Effector memory CD8-positive, alpha-beta T cell (primary cell): ENCODE measurements at regions not wholly inside any gene's neighbourhood (a gene's known extent, or its start where the extent isn't known, plus 50 kb on each side); places are given as distances from the start of the nearest gene placed in this dataset.

ENCODE experiments used
- ATAC-seq: fragments of 150-1000 bp; cut with Tn5 transposase; replicated peaks from 2 replicates; pipeline ENCODE4 v1.10.0; 2021; ENCODE audit warnings: mild to moderate bottlenecking, moderate library complexity
- DNase-seq, 3 experiments: peaks; one replicate each; pipeline ENCODE4 v3.0.0; 2021
- H3K27ac Mint-ChIP-seq, 2 donors: one replicate each; pipeline ENCODE4 v1.8.0; 2022; ENCODE audit warnings: mild to moderate bottlenecking in 2 of 2, mixed read lengths in 2 of 2, moderate library complexity in 2 of 2
- H3K27me3 Mint-ChIP-seq, 2 donors: one replicate each; pipeline ENCODE4 v1.8.0; 2022; ENCODE audit warnings: mixed read lengths in 2 of 2
- H3K36me3 Mint-ChIP-seq: one replicate; pipeline ENCODE4 v1.8.0; 2022; ENCODE audit warnings: mild to moderate bottlenecking, moderate library complexity, mixed read lengths; ENCODE audit not compliant: insufficient read depth
- H3K4me1 Mint-ChIP-seq, 2 donors: one replicate each; pipeline ENCODE4 v1.8.0; 2022; ENCODE audit warnings: low read depth in 2 of 2, mixed read lengths in 2 of 2
- H3K4me3 Mint-ChIP-seq, 2 donors: one replicate each; pipeline ENCODE4 v1.8.0; 2022; ENCODE audit warnings: mild to moderate bottlenecking in 2 of 2, mixed read lengths in 2 of 2, moderate library complexity in 2 of 2
- H3K9me3 Mint-ChIP-seq, 2 donors: one replicate each; pipeline ENCODE4 v1.8.0; 2022; ENCODE audit warnings: mixed read lengths in 2 of 2

DNA sequence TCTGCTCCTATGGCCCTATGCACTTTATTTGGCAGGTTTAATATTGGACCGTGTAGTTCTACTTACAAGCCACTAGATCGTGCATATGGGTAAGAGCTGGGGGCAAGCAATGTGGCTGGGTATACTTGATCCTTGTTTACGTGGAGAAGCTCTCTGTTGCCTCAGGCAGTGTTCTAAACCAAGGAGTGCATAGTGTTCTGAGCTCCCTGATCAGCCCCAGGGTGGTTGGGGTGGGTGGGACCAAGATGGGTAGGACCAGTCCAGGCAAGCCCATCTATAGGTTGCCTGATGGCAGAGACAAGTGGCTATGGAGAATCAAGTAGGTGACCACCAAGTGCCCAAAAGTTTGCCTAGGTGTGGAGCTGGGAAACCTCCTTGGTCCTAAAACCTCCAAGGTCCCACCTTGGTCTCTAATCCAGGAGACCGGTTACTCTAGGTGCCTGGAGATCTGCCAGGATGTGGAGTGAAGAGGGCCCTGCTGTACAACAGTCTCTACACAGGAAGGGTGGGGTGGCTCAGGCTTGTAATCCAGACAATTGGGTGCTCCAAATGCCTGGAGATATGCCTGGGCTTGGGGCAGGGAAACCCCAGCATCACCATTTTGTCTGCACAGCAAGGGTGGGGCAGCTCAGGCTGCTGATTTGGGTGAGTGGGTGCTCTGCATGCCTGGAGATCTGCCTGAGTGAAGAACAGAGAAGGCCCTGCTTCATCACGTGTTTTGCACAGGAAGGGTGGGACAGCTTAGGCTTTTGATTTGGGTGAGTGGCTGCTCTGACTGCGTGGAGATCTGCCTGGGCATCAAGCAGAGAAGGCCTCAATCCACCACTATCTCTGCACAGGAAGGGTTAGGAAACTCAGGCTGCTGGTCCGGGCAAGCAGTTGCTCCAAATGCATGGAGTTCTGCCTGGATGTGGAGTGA, 659.8 kb downstream of the TLE4 start:
- no peaks in the 10 kb centered on the region for H3K36me3 Mint-ChIP-seq
- peaks cover 0 to 2% of the 10 kb centered on the region in 2 donors for H3K4me1 Mint-ChIP-seq
- H3K27ac Mint-ChIP-seq, result no peak overlapping the region
- DNase-seq (no peak), ATAC-seq (no peak)
- H3K9me3 Mint-ChIP-seq, result peaks cover 0 to 5% of the 10 kb centered on the region in 2 donors
- no peaks in the 10 kb centered on the region for H3K27me3 Mint-ChIP-seq
- no peak overlapping the region for H3K4me3 Mint-ChIP-seq

DNA sequence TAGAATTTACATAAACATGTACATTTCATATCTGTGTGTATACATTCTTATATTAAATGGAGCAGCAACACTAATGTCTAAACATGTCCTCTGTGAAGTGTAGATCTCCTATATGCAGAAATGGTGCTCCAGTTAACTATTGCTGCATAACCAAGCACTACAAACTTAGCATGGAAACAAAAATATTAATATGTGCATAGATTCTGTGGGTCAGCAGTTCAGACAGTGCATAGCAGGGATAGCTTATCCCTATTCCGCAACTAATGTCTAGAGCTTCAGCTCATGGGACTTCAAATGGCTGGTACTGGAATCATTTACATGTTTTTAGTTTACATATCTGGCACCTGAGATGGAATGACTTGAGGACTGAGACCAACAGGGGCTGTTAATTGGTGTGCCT, 652.1 kb downstream of the TLE4 start:
- H3K36me3 Mint-ChIP-seq, result no peaks in the 10 kb centered on the region
- ATAC-seq (no peak), DNase-seq (no peak)
- H3K4me1 Mint-ChIP-seq, result no peaks in the 10 kb centered on the region
- peaks cover 2 to 5% of the 10 kb centered on the region in 2 donors for H3K9me3 Mint-ChIP-seq
- no peak overlapping the region for H3K27ac Mint-ChIP-seq
- no peaks in the 10 kb centered on the region for H3K27me3 Mint-ChIP-seq
- no peak overlapping the region for H3K4me3 Mint-ChIP-seq

DNA sequence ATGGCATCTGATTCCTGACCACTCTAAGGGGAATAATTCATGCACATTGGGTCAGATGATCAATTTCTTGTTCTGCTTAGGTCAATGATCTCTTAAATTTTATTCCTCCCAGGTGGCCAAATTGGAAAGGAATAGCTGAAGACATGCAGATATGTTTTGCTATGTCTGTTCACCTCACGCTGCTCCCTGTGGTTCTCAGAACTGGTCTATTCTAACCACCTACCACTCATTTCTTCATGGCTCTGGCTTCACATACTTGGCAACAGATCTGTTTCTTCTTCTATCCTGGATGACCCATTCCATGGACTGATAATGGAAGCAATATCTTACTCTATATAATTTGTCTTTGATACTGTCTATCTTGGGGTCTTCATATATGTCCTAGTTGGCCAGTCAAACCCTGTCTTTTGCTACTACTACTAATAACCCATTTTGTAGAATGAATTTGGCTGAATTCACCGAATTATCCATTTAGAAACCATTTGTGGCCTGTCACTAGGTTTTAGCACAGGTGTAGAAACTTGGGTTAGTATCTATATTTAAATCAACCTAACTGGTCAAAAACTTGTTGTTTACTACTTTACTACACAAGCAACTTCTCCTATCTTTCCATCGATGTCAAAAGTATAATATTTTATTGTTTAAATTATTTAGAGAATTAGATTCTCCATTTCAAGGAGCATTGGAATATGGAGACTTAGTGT, 650.9 kb downstream of the TLE4 start:
- no peaks in the 10 kb centered on the region for H3K27me3 Mint-ChIP-seq

DNA sequence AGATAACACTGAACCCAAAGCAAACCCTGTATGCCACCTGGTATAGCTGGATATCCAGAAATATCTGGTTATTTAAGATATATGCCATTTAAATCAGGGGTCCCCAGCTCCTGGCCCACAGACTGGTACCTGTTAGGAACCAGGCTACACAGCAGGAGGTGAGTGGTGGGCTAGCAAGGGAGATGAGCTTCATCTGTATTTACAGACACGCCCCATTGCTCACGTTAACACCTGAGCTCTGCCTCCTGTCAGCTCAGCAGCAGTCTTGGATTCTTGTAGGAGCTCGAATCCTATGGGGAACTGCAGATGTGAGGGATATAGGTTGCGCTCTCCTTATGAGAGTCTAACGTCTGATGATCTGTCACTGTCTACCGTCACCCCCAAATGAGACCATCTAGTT, 646.6 kb downstream of the TLE4 start:
- Mint-ChIP-seq H3K4me1 (no peaks in the 10 kb centered on the region), H3K27me3 (no peaks in the 10 kb centered on the region), H3K9me3 (no peaks in the 10 kb centered on the region), H3K27ac (no peak overlapping the region), H3K4me3 (no peak overlapping the region), H3K36me3 (no peaks in the 10 kb centered on the region)
- DNase-seq (no peak), ATAC-seq (no peak)

More for the DNA sequence above, 650.9 kb downstream of the TLE4 start:
- no peak overlapping the region for H3K4me3 Mint-ChIP-seq
- peaks cover 2 to 5% of the 10 kb centered on the region in 2 donors for H3K9me3 Mint-ChIP-seq
- DNase-seq (no peak), ATAC-seq (no peak)
- H3K4me1 Mint-ChIP-seq, result no peaks in the 10 kb centered on the region
- H3K36me3 Mint-ChIP-seq, result no peaks in the 10 kb centered on the region
- H3K27ac Mint-ChIP-seq, result no peak overlapping the region

DNA sequence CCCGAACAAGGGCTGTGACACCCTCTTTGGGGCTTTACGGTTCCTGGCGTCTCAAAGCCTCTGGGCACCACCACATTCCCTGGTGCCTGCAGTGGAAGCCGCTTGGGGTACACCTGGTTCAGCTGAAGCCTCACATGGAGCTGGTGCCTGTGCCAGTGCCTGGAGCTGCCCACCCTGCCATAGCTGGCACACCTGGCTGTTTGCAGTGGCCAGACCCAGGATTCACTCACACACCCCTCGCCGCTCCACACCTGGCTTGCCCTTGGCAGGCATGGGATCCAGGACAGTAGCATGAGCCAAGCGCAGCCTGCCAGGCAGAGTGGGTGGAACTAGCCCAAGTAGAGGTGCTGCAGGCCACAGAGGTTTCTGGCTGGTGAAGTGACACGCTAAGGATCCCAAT, 641.8 kb downstream of the TLE4 start:
- H3K9me3 Mint-ChIP-seq, result peaks cover 0 to 6% of the 10 kb centered on the region in 2 donors
- no peak overlapping the region for H3K4me3 Mint-ChIP-seq
- no peak overlapping the region for H3K27ac Mint-ChIP-seq
- no peaks in the 10 kb centered on the region for H3K27me3 Mint-ChIP-seq
- no peaks in the 10 kb centered on the region for H3K4me1 Mint-ChIP-seq
- ATAC-seq, result no peak
- DNase-seq, result no peak
- no peaks in the 10 kb centered on the region for H3K36me3 Mint-ChIP-seq

DNA sequence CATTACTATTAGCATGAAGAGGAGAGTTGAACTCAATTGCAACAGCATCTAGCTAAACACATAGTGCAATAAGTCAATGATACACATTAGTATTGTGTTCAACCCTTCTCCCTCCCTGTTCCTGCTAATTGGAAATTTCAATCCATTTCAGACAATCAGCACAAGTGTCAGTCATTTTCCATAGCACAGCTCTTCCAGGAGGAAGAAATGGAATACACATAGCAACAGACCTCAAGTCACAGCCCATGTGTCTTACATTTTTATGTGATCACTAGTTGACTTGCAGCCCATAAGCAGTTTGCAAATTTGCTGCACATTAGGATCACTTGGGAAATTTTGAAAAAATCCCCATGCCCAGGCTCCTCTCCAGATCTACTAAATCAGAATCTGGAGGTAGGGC, 636.9 kb downstream of the TLE4 start:
- ATAC-seq, result no peak
- H3K27ac Mint-ChIP-seq, result no peak overlapping the region
- no peaks in the 10 kb centered on the region for H3K27me3 Mint-ChIP-seq

DNA sequence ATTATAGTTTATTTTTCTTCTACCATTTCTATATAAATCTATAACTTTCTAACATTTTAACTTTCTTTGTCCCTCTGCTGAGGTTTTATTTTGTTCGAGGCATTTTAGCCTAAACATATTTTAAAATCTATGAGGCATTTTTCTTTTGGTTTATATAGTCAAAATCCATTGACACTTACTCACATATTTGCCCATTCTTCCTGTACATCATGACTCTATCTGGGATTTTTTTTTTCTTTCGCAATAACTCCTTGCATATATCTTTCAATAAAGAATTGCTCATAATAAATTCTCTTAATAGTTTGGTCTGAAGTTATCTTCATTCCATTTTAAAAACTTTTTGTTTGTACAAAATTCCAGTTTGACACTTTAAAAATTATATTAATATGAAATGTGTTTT, 632.3 kb downstream of the TLE4 start:
- no peak overlapping the region for H3K27ac Mint-ChIP-seq
- DNase-seq, result no peak
- no peaks in the 10 kb centered on the region for H3K27me3 Mint-ChIP-seq
- no peak for ATAC-seq
- no peaks in the 10 kb centered on the region for H3K4me1 Mint-ChIP-seq
- no peaks in the 10 kb centered on the region for H3K36me3 Mint-ChIP-seq
- H3K9me3 Mint-ChIP-seq, result peaks cover 0 to 2% of the 10 kb centered on the region in 2 donors
- H3K4me3 Mint-ChIP-seq, result no peak overlapping the region

More for the DNA sequence above, 636.9 kb downstream of the TLE4 start:
- Mint-ChIP-seq H3K4me1 (no peaks in the 10 kb centered on the region), H3K36me3 (no peaks in the 10 kb centered on the region), H3K4me3 (no peak overlapping the region), H3K9me3 (peaks cover 0 to 7% of the 10 kb centered on the region in 2 donors)
- DNase-seq, result no peak

DNA sequence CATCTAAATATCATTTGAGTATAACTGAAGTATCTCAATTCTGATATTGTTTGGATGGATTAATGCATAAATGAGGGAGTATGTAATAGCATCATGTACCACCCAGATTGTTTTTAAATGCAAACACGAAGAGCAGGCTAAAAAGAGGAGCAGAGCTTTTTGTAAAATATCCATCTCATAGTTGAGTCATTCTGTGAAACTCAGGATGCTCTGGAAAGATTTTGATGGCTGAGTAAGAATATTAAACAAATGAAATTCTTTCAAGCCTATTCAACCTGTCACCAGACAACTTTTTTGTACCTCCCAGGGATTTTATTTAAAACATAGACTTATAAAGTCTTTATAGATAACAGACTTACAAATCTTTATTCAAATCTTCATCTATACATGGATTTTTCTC, 625.9 kb downstream of the TLE4 start:
- no peaks in the 10 kb centered on the region for H3K4me1 Mint-ChIP-seq
- no peak overlapping the region for H3K4me3 Mint-ChIP-seq
- H3K9me3 Mint-ChIP-seq, result peaks cover 0 to 2% of the 10 kb centered on the region in 2 donors
- no peaks in the 10 kb centered on the region for H3K27me3 Mint-ChIP-seq
- DNase-seq, result no peak
- no peak overlapping the region for H3K27ac Mint-ChIP-seq
- no peak for ATAC-seq
- no peaks in the 10 kb centered on the region for H3K36me3 Mint-ChIP-seq

DNA sequence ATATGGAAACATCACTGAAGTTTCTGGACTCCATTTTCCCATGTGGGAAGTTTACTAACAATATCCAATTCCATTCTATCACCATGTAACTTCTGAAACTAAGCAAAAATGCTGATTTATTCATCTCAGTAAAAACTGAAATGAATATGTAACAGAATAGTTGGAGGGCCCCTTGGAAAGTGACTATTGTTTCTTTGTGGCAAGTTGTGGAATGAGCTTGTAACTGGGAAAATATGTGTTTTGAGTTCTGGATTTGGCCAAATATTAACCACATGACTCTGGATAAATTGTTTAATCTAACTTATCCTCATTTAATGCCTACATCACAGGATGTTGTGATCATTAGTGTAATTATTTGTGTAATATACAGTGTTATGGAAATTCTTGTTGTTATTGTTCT, 619.3 kb downstream of the TLE4 start:
- H3K4me3 Mint-ChIP-seq, result no peak overlapping the region
- no peaks in the 10 kb centered on the region for H3K27me3 Mint-ChIP-seq
- H3K36me3 Mint-ChIP-seq, result no peaks in the 10 kb centered on the region
- H3K9me3 Mint-ChIP-seq, result peaks cover 0 to 2% of the 10 kb centered on the region in 2 donors
- ATAC-seq, result no peak
- no peaks in the 10 kb centered on the region for H3K4me1 Mint-ChIP-seq
- H3K27ac Mint-ChIP-seq, result no peak overlapping the region
- no peak for DNase-seq

DNA sequence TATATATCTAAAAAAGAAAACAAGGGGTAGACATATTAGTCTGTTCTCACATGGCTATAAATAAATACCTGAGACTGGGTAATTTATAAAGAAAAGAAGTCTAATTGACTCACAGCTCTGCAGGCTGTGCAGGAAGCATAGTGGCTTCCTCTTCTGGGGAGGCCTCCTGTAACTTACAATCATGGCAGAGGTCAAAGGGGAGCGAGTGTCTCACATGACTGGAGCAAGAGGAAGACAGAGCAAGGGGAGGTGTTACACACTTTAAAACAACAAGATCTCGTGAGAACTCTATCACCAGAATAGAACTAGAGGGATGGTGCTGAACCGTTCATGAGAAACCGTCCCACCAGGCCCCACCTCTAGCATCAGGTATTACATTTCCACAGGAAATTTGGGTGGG, 616.8 kb downstream of the TLE4 start:
- H3K27ac Mint-ChIP-seq, result no peak overlapping the region
- no peaks in the 10 kb centered on the region for H3K27me3 Mint-ChIP-seq
- peaks cover 0 to 2% of the 10 kb centered on the region in 2 donors for H3K9me3 Mint-ChIP-seq
- no peaks in the 10 kb centered on the region for H3K4me1 Mint-ChIP-seq
- H3K4me3 Mint-ChIP-seq, result no peak overlapping the region
- no peak for ATAC-seq
- H3K36me3 Mint-ChIP-seq, result no peaks in the 10 kb centered on the region
- no peak for DNase-seq

DNA sequence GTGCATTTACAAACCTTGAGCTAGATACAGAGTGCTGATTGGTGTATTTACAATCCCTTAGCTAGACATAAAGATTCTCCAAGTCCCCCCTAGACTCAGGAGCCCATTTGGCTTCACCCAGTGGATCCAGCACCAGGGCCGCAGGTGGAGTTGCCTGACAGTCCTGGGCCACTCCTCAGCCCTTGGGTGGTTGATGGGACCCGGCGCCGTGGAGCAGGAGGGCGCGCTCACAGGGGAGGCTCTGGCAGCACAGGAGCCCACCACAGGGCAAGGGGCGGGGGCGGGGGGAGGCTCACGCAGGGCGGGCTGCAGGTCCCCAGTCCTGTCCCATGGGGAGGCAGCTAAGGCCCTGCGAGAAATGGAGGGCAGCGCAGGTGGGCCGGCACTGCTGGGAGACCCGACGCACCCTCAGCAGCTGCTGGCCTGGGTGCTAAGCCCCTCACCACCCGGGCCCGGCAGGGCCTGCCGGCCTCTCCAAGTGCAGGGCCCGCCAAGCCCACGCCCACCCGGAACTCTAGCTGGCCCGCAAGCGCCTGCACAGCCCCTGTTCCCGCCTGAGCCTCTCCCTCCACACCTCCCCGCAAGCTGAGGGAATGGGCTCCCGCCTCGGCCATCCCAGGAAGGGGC, 613.5 kb downstream of the TLE4 start:
- Mint-ChIP-seq H3K4me1 (no peaks in the 10 kb centered on the region), H3K9me3 (peaks cover 0 to 2% of the 10 kb centered on the region in 2 donors), H3K27me3 (no peaks in the 10 kb centered on the region), H3K27ac (no peak overlapping the region), H3K4me3 (no peak overlapping the region), H3K36me3 (no peaks in the 10 kb centered on the region)
- ATAC-seq (no peak), DNase-seq (no peak)

DNA sequence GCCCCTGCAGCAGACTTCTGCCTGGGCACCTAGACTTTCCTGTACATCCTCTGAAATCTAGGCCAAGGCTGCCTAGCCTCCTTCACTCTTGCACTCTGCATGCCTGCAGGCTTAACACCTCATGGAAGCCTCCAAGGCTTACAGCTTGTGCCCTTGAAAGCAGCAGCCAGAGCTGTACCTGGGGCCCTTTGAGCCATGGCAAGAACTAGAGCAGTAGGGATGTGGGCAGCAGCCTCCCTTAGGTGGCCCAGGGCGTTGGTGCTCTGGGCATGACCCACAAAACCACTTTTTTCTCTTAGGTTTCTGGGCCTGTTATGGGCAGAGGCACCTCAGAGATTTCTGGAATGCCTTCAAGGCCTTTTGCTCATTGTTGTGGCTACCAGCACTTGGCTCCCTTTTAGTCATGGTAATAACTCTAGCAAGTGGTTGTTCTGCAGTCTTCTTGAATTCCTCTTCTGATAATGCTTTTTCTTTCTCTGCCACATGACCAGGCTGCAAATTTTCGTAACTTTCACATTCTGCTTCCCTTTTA, 606.2 kb downstream of the TLE4 start:
- Mint-ChIP-seq H3K27me3 (no peaks in the 10 kb centered on the region), H3K4me1 (no peaks in the 10 kb centered on the region), H3K27ac (no peak overlapping the region), H3K4me3 (no peak overlapping the region), H3K36me3 (no peaks in the 10 kb centered on the region), H3K9me3 (no peaks in the 10 kb centered on the region)
- DNase-seq (no peak), ATAC-seq (no peak)

DNA sequence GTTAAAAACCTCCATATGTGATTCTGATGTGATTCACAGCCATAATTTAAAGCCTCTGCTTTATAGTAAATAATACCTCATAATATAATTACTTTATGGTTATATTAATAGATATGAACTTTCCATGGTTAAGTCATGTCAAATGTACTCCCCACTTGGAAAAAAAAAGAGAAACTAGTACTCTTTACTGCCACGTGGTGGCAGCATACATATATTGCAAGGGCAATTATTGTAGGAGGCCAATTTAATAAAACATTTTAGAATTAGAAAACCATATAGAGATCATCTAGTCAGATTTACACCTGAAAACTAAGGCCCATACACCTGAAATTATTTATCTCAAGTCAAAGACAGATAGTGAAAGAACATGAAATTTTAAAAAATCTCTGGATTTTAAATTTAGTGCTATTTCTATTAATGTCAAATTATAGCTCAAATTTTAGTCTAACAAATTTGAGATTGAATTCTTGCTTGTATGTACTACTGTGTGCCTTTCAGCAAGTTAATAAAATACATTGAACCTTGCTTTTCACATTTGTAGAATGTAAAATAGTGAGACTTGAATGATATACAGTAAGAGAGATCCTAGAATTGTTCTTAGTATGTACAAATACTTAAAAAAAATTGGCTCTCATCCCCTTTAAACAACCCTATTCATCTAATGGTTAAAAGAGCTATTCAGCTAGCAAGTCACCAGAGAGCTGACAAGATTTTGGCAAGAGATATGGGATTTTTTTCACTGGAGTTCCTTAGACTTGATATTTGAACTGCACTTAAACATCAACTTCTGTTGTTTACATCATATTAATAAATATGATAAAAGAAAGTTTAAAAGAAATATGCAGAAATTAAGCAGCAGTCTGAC, 603.8 kb downstream of the TLE4 start:
- H3K36me3 Mint-ChIP-seq, result no peaks in the 10 kb centered on the region
- DNase-seq (no peak), ATAC-seq (no peak)
- no peaks in the 10 kb centered on the region for H3K9me3 Mint-ChIP-seq
- H3K27ac Mint-ChIP-seq, result no peak overlapping the region
- no peaks in the 10 kb centered on the region for H3K27me3 Mint-ChIP-seq
- H3K4me3 Mint-ChIP-seq, result no peak overlapping the region
- H3K4me1 Mint-ChIP-seq, result no peaks in the 10 kb centered on the region
